ENCODE measurements at regions not wholly inside any gene's neighbourhood (a gene's known extent, or its start where the extent isn't known, plus 50 kb on each side); places are given as distances from the start of the nearest gene placed in this dataset.

- Histone ChIP-seq H3K9me3 (ENCODE audit: low read depth, low read length) (no peaks in the 10 kb centered on the region), H3K27me3 (ENCODE audit: insufficient read depth, low read length) (no peaks in the 10 kb centered on the region), H3K4me1 (ENCODE audit: insufficient read depth, low read length) (peaks cover 5% of the 10 kb centered on the region), H3K4me3 (ENCODE audit: low read length) (no peak overlapping the region)
Measured at GRCh38 chr6:113487489-113488058, 369.6 kb upstream of the MARCKS start.

GRCh38 chr6:113488061-113488460 is 369.1 kb upstream of the MARCKS start:
- Histone ChIP-seq H3K4me3 (ENCODE audit: low read length) (no peak overlapping the region), H3K4me1 (ENCODE audit: insufficient read depth, low read length) (peaks cover 5% of the 10 kb centered on the region), H3K9me3 (ENCODE audit: low read depth, low read length) (no peaks in the 10 kb centered on the region), H3K27me3 (ENCODE audit: insufficient read depth, low read length) (no peaks in the 10 kb centered on the region)

GRCh38 chr6:113488812-113489685 is 368.1 kb upstream of the MARCKS start:
- no peak overlapping the region for H3K4me3 ChIP-seq (ENCODE audit: low read length)
- no peaks in the 10 kb centered on the region for H3K9me3 ChIP-seq (ENCODE audit: low read depth, low read length)
- no peaks in the 10 kb centered on the region for H3K27me3 ChIP-seq (ENCODE audit: insufficient read depth, low read length)
- peaks cover 5% of the 10 kb centered on the region for H3K4me1 ChIP-seq (ENCODE audit: insufficient read depth, low read length)

- H3K9me3 ChIP-seq (ENCODE audit: low read depth, low read length) = no peaks in the 10 kb centered on the region
- no peak overlapping the region for H3K4me3 ChIP-seq (ENCODE audit: low read length)
- no peaks in the 10 kb centered on the region for H3K27me3 ChIP-seq (ENCODE audit: insufficient read depth, low read length)
- peaks cover 5% of the 10 kb centered on the region for H3K4me1 ChIP-seq (ENCODE audit: insufficient read depth, low read length)
Measured at GRCh38 chr6:113489952-113490746, 367.0 kb upstream of the MARCKS start.

DNA sequence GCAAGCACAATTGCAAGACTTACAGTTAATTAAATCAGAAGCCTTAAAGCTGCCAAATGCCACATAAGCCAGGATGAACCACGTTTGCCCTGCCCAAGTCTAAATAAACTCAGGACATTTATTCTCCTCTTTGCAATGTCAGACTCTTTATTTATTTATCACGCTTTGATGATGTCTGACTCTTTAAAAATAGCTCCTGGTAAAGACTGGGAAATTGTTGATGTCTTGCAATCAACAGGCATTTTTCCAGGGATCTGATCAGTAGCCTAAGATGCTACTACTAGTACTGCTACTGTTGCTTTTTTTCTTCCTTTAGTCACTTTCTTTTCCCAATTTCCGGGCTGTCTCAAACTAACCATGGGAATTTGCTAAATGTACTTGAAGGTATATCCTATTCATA is 365.8 kb upstream of the MARCKS start:
- Histone ChIP-seq H3K9me3 (ENCODE audit: low read depth, low read length) (no peaks in the 10 kb centered on the region), H3K4me3 (ENCODE audit: low read length) (no peak overlapping the region), H3K4me1 (ENCODE audit: insufficient read depth, low read length) (peaks cover under 1% of the 10 kb centered on the region), H3K27me3 (ENCODE audit: insufficient read depth, low read length) (no peaks in the 10 kb centered on the region)

GRCh38 chr6:113493991-113494390 is 363.2 kb upstream of the MARCKS start:
- no peak overlapping the region for H3K4me3 ChIP-seq (ENCODE audit: low read length)
- H3K27me3 ChIP-seq (ENCODE audit: insufficient read depth, low read length) = no peaks in the 10 kb centered on the region
- no peaks in the 10 kb centered on the region for H3K4me1 ChIP-seq (ENCODE audit: insufficient read depth, low read length)
- H3K9me3 ChIP-seq (ENCODE audit: low read depth, low read length) = no peaks in the 10 kb centered on the region

GRCh38 chr6:113495521-113495920 is 361.6 kb upstream of the MARCKS start:
- no peaks in the 10 kb centered on the region for H3K4me1 ChIP-seq (ENCODE audit: insufficient read depth, low read length)

GRCh38 chr6:113496166-113496565 is 361.0 kb upstream of the MARCKS start:
- no peaks in the 10 kb centered on the region for H3K27me3 ChIP-seq (ENCODE audit: insufficient read depth, low read length)
- no peaks in the 10 kb centered on the region for H3K9me3 ChIP-seq (ENCODE audit: low read depth, low read length)
- H3K4me1 ChIP-seq (ENCODE audit: insufficient read depth, low read length) = no peaks in the 10 kb centered on the region
- H3K4me3 ChIP-seq (ENCODE audit: low read length) = no peak overlapping the region

More at GRCh38 chr6:113495521-113495920, 361.6 kb upstream of the MARCKS start:
- Histone ChIP-seq H3K9me3 (ENCODE audit: low read depth, low read length) (no peaks in the 10 kb centered on the region), H3K27me3 (ENCODE audit: insufficient read depth, low read length) (no peaks in the 10 kb centered on the region), H3K4me3 (ENCODE audit: low read length) (no peak overlapping the region)

DNA sequence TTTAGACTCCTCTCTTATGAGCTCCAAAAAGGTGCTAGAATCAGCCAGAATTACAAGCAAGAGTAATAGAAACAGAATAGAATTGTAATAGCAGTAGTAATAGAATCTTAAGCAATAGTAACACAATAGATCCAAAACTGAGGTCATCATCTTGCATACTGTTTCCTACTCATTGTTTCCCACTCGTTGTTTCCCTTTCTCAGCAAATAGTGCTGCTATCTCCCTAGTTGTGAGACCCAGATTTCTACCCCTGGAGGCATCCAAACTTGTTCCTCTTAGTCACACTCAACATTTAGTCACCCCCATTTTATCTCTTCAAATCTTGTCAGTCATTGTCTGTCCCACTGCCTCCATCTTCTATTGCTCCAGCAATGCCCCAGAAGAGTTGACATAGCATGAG is 356.9 kb upstream of the MARCKS start:
- no peaks in the 10 kb centered on the region for H3K9me3 ChIP-seq (ENCODE audit: low read depth, low read length)
- H3K4me3 ChIP-seq (ENCODE audit: low read length) = no peak overlapping the region
- no peaks in the 10 kb centered on the region for H3K4me1 ChIP-seq (ENCODE audit: insufficient read depth, low read length)

GRCh38 chr6:113505084-113505699 is 352.0 kb upstream of the MARCKS start:
- H3K9me3 ChIP-seq (ENCODE audit: low read depth, low read length) = no peaks in the 10 kb centered on the region
- H3K27me3 ChIP-seq (ENCODE audit: insufficient read depth, low read length) = no peaks in the 10 kb centered on the region
- H3K4me1 ChIP-seq (ENCODE audit: insufficient read depth, low read length) = no peaks in the 10 kb centered on the region
- no peak overlapping the region for H3K4me3 ChIP-seq (ENCODE audit: low read length)

More for the DNA sequence above, 356.9 kb upstream of the MARCKS start:
- no peaks in the 10 kb centered on the region for H3K27me3 ChIP-seq (ENCODE audit: insufficient read depth, low read length)

GRCh38 chr6:113508249-113508648 is 348.9 kb upstream of the MARCKS start:
- Histone ChIP-seq H3K4me3 (ENCODE audit: low read length) (no peak overlapping the region), H3K27me3 (ENCODE audit: insufficient read depth, low read length) (no peaks in the 10 kb centered on the region), H3K9me3 (ENCODE audit: low read depth, low read length) (no peaks in the 10 kb centered on the region), H3K4me1 (ENCODE audit: insufficient read depth, low read length) (no peaks in the 10 kb centered on the region)

DNA sequence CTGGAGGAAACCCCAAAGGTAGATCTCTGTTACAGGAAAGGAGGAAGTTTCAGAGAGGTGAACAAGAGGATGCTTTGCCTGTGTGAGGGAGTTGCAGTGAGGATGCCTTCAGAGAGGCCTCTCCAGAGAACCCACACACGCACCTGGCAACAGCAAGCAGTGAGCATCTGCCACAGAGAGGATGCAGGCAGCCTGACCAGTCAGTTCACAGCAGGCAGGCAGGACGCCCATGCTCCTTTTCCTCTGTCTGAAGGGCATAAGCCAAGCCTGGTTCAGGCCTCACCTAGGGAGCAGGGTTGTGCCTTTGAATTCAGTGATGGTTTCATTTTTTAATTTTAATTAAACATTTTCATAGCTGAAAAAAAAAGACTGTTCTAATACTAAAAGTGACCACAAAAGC is 346.0 kb upstream of the MARCKS start:
- H3K4me3 ChIP-seq (ENCODE audit: low read length) = no peak overlapping the region
- no peaks in the 10 kb centered on the region for H3K9me3 ChIP-seq (ENCODE audit: low read depth, low read length)
- H3K4me1 ChIP-seq (ENCODE audit: insufficient read depth, low read length) = no peaks in the 10 kb centered on the region
- H3K27me3 ChIP-seq (ENCODE audit: insufficient read depth, low read length) = no peaks in the 10 kb centered on the region

GRCh38 chr6:113512576-113512975 is 344.6 kb upstream of the MARCKS start:
- Histone ChIP-seq H3K27me3 (ENCODE audit: insufficient read depth, low read length) (no peaks in the 10 kb centered on the region), H3K4me3 (ENCODE audit: low read length) (no peak overlapping the region), H3K4me1 (ENCODE audit: insufficient read depth, low read length) (no peaks in the 10 kb centered on the region), H3K9me3 (ENCODE audit: low read depth, low read length) (no peaks in the 10 kb centered on the region)

DNA sequence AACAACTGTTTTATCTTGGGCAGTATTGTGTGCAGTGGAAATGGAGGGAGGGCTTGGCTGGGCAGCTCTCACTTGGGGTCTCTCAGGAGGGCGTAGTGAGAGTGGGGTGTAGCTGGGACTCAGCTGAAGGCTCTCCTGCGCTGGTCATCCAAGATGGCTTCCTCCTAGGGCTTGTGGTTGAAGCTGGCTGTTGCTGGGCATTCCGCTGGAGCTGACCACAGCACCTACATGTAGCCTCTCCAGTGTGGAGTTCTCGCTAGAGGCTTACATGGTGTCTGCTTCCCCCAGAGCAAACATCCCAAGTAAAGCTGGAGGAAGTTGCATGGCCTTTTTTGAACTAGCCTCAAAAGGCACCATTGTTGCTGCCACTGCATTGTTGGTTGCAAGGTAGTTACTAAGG is 344.1 kb upstream of the MARCKS start:
- Histone ChIP-seq H3K4me1 (ENCODE audit: insufficient read depth, low read length) (no peaks in the 10 kb centered on the region), H3K27me3 (ENCODE audit: insufficient read depth, low read length) (no peaks in the 10 kb centered on the region), H3K4me3 (ENCODE audit: low read length) (no peak overlapping the region), H3K9me3 (ENCODE audit: low read depth, low read length) (no peaks in the 10 kb centered on the region)

- no peaks in the 10 kb centered on the region for H3K4me1 ChIP-seq (ENCODE audit: insufficient read depth, low read length)
- no peak overlapping the region for H3K4me3 ChIP-seq (ENCODE audit: low read length)
- H3K27me3 ChIP-seq (ENCODE audit: insufficient read depth, low read length) = no peaks in the 10 kb centered on the region
- H3K9me3 ChIP-seq (ENCODE audit: low read depth, low read length) = no peaks in the 10 kb centered on the region
Measured at GRCh38 chr6:113522376-113522775, 334.8 kb upstream of the MARCKS start.
